GM18868 (cell line): ENCODE measurements at regions not wholly inside any gene's neighbourhood (a gene's known extent, or its start where the extent isn't known, plus 50 kb on each side); places are given as distances from the start of the nearest gene placed in this dataset.
A peak's percentile ranks its signal among the peaks of the same experiment; 100 is the strongest.
"Not testable (repeated sequence)": the region's sequence is repeated elsewhere in the genome, so short reads cannot be mapped to it uniquely, and the experiment has no call there.

Experiments used
- ATAC-seq: cut with Tn5 transposase; IDR thresholded peaks from one replicate; pipeline ENCODE4 v1.9.1; 2021; ENCODE audit warnings: mild to moderate bottlenecking, moderate library complexity; ENCODE audit not compliant: unreplicated experiment

DNA sequence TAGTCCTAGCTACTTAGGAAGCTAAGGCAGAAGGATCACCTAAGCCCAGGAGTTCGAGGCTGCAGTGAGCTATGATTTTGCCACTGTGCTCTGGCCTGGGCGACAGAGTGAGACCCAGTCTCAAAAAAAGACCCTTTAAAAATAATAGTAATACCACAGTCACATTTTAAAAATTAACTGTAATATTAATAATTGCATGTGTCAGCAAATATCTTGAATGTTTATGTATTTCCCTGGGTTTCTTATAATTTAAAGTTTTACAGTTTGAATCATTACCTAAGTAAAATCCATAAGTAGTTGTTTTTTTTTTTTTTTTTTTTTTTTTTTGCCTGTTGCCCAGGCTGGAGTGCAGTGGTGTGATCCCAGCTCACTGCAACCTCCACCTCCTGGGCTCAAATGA is 69.2 kb downstream of the LYZL2 start:
- ATAC-seq: no peak

DNA sequence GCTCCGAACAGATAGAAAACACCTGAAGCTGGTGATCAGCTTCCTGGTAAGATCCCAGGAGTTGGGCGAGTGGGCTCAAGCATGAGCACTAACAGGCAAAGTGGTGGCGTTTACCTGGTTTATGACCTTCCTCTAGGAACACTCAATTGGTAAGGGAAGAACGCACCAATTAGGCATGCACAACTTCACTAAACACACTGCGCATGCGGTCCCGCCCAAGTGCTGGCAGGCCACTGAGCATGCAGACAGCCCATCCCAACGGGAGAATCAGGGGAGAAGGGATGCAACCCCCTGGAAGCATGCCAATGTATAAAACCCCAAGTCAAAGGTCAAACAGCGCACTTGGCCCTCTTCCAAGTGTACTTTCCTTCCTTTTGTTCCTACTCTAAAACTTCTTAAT is 70.4 kb downstream of the LYZL2 start:
- no peak for ATAC-seq

GRCh38 chr10:30558411-30558810 is 71.1 kb downstream of the LYZL2 start:
- ATAC-seq: no peak

GRCh38 chr10:30557884-30558283 is 71.7 kb downstream of the LYZL2 start:
- ATAC-seq: no peak

GRCh38 chr10:30556189-30556588 is 73.4 kb downstream of the LYZL2 start:
- ATAC-seq: no peak

DNA sequence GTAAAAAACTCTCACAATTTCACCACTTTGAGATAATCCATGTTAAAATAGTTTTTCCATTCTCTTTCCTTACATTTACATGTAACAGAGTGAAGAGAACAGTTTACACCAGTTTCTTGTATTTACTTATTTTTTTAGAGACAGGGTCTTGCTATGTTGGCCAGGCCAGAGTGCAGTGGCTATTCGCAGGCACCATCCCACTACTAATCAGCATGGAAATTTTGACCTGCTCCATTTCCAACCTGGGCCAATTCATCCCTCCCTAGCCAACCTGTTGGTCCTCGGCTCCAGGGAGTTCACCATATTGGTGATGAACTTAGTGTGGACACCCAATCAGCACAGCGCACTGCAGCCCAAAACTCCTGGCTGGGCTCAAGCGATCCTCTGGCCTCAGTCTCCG is 74.1 kb downstream of the LYZL2 start:
- no peak for ATAC-seq

GRCh38 chr10:30554440-30554825 is 75.1 kb downstream of the LYZL2 start:
- ATAC-seq: no peak

DNA sequence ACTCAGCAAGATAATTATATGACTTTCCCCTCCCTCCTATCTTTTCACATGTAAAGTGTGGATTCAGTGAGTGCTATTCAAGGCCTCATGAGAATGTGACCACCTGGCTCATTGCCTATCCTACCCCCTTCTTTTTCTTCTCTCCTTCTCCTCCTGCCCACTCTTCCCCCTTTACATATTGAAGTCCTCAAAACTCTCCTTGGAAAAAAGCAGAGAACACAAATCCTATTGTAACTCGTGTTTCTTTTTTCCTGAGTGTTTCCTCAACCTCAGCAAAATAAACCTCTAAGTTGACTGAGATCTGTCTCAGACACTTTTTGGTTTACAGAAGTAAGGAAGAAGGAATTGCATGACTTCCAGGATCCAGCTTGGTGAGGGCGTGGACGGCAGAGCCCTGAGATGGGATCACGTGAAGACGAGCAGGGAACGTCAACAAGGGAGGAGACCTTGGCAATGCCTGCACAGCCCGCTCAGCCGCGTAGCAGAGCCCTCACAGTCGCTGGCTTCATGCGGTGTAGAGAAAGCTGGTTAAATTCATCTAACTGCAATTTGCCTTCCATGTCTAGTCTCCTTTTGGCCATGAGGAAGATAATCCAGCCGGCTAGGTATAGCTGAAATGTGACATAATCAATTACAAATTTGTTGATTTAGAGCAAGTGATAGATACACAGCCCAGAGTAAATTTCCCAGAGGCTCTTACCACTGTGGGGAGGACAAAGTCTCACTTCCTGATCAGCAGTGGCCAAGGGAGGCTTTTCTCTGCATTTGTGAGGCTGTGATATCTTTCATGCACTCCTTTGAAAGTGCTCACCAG is 75.7 kb downstream of the LYZL2 start:
- no peak for ATAC-seq

GRCh38 chr10:30553018-30553625 is 76.4 kb downstream of the LYZL2 start:
- no peak for ATAC-seq

DNA sequence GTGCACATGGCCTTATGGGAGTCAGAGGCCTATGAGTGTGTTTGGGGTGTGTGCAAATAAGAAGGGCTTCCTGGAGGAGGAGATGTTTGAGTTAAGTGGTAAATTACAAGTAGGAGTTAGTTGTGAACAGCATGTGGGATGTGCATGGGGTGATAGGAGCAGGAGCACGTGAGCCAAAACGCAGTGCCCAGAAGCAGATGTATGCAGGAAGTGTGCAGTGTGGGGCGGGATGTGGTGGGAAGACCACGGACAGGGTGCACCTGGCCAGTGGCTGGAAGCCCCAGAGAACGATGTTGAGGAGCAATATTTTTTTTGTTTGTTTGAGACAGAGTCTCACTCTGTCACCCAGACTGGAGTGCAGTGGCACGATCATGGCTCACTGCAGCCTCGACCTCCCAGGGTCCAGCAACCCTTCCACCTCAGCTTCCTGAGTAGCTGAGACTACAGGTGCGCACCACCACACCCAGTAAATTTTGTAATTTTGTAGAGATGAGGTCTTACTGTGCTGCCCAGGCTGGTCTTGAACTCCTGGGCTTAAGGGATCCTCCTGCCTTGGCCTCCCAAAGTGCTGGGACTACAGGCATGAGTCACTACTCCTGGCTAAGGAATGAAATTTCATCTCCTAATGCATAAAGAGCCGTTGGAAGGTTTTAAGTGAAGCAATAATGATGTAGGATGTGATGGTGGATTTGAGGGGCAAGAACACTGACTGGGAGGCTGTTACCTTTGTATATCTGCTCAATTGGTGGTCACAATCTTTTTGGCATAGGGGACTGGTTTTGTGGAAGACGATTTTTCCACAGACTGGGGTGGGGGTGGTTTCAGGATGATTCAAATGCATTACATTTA is 78.4 kb downstream of the LYZL2 start:
- ATAC-seq: no peak

GRCh38 chr10:30549134-30549687 is 80.3 kb downstream of the LYZL2 start:
- not testable (repeated sequence) for ATAC-seq

- no peak for ATAC-seq
Measured at GRCh38 chr10:30546511-30546910, 83.0 kb downstream of the LYZL2 start.

GRCh38 chr10:30542895-30543288 is 86.7 kb downstream of the LYZL2 start:
- ATAC-seq: peak; percentile 37

DNA sequence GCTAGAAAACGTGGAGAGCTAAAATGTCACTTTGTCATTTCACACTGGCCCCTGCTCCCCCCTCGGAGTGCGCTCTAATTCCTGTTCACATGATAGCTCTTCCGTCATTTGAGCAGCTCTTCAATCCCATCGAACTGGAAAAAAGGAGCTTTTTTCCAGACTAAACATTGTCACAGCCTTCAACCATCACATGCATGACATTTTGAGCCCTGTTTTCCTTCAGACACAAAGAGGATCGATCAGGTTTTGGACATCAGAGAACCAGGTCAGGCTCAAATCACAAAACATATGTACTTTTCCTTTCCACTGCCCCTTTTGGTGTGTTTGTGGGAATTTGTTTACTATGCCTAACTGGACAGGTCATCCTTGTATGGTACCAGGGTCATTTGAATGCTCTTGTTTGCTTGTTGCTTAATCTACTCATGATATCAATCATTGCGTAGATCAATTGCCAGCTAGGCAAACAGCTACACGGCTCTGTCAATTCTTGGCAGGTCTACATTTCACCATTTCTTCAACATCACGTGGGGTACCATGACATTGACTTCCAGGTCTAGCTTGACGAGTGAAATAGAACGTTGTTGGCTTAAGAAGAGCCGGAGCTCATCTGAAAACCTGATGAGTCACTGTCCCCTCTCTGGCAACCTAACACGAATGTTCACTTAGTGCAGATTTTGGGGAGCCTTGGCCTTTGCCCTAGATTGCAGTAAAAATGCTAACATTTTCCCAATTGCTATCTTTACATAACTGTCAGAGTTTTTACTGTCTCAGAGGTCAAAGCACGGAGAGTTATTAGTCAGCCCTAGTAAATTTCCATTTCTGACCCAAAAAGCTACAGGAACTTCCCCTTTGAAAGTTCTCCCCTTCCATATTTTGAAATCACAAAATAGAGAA is 87.3 kb downstream of the LYZL2 start:
- ATAC-seq: peak; percentile 69

DNA sequence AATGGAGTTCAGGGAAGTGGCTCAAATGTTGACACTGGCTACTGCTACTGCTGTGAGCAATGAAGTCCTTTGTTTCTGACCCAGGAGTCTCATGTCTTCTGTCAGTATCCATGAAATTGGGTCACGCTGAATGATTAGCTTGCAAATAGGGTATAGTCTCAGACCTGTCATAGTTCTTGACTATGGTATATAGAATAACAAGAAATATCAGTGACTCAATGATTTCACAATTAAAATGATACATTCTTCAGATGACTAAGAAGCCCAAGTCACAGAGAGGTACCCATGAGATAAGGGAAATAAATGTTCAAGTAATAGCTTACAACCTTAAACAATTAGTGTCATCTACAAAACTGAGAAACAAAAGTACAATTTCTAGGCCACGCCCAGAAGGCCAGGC is 89.3 kb downstream of the LYZL2 start:
- ATAC-seq: no peak

- no peak for ATAC-seq
Measured at GRCh38 chr10:30538086-30538485, 91.5 kb downstream of the LYZL2 start.

GRCh38 chr10:30537586-30537985 is 92.0 kb downstream of the LYZL2 start:
- no peak for ATAC-seq

GRCh38 chr10:30537158-30537557 is 92.4 kb downstream of the LYZL2 start:
- ATAC-seq: not testable (repeated sequence)

DNA sequence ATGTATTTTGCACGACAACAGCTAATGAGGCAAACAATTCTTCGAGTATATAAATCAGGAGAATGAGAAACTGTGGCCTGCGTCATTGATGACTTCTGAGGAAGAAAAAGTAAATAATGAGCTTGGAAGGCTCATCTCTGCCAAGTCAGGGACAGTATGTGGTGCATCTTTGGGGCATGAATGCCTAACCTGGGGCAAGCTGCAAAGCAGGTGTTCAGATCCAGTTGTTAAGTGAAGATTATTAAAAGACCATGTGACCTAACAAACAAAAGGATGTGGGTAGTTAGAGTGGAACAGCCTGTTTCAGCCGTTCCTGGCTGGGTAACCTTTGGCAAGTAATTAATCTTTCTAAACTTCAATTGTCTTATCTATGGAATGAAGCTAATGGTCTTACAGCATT is 93.0 kb downstream of the LYZL2 start:
- ATAC-seq: no peak

DNA sequence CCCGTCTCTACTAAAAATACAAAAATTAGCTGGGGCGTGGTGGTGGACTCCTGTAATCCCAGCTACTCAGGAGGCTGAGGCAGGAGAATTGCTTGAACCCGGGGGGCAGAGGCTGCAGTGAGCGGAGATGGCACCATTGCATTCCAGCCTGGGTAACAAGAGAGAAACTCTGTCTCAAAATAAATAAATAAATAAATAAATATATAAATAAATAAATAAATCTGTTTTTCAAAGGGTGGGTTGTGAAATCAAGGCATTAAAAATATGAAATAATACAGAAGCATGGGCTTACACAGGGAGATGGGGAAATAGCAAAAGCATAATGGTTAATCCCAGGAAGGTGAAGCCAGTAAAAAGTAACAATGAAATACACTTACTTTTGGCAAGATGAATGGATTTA is 93.9 kb downstream of the LYZL2 start:
- ATAC-seq: no peak
